ENCODE measurements at regions not wholly inside any gene's neighbourhood (a gene's known extent, or its start where the extent isn't known, plus 50 kb on each side); places are given as distances from the start of the nearest gene placed in this dataset.

GRCh38 chr1:8206391-8206790 is 111.5 kb upstream of the SLC45A1 start:
- TF ChIP-seq POLR2AphosphoS5 (IDR thresholded peaks at IDR 0.05; ENCODE audit: low read depth, low read length) (no peak), CTCF (IDR thresholded peaks at IDR 0.05) (no peak), SIN3A (IDR thresholded peaks at IDR 0.05; ENCODE audit: borderline replicate concordance, insufficient read depth, low read depth, low read length) (no peak), REST (IDR thresholded peaks at IDR 0.05; ENCODE audit: insufficient read depth in 1 of 2, low read depth in 2 of 2, low read length in 1 of 2) (no peak)
